Right lobe of liver (tissue), 6 donors: ENCODE measurements at regions not wholly inside any gene's neighbourhood (a gene's known extent, or its start where the extent isn't known, plus 50 kb on each side); places are given as distances from the start of the nearest gene placed in this dataset.

Experiments used
- ATAC-seq, 4 donors: fragments of 200-7000 bp; cut with Tn5 transposase; one replicate each; pipeline ENCODE4 v1.9.1; 2020; ENCODE audit warnings: mild to moderate bottlenecking in 4 of 4, moderate library complexity in 4 of 4
- DNase-seq, 3 donors: peaks; one replicate each; pipeline ENCODE4 v3.0.0-alpha.2; 2020
- H3K27ac ChIP-seq, 3 donors: fragments of 200-600 bp; one replicate each; pipeline ENCODE4 v1.8.0; 2022
- H3K27me3 ChIP-seq, 2 donors: fragments of 200-600 bp; one replicate each; pipeline ENCODE4 v1.8.0; 2022
- H3K36me3 ChIP-seq, 4 donors: fragments of 200-600 bp; sonication (generic) in 1 of 4; one replicate each; pipeline versions ENCODE4 v1.5.1 to v1.8.0; 2017 to 2022; ENCODE audit warnings: control low read depth in 1 of 4
- H3K4me1 ChIP-seq, 4 donors: fragments of 200-600 bp; sonication (generic) in 1 of 4; one replicate each; pipeline versions ENCODE4 v1.5.1 to v1.8.0; 2017 to 2022; ENCODE audit warnings: control low read depth in 1 of 4
- H3K4me3 ChIP-seq, 3 donors: fragments of 200-600 bp; one replicate each; pipeline ENCODE4 v1.8.0; 2022
- H3K9me3 ChIP-seq, 4 donors: fragments of 200-600 bp; sonication (generic) in 1 of 4; one replicate each; pipeline versions ENCODE4 v1.5.1 to v1.8.0; 2017 to 2022; ENCODE audit warnings: control low read depth in 1 of 4
- CTCF ChIP-seq, 4 donors: fragments of 200-600 bp in 3 of 4; fragments of 450-650 bp in 1 of 4; IDR thresholded peaks; one replicate each; pipeline versions ENCODE4 v1.5.1 to v1.8.0; 2016 to 2022; ENCODE audit warnings: antibody characterized with exemption in 4 of 4, mild to moderate bottlenecking in 2 of 4
- POLR2A ChIP-seq: fragments of 450-650 bp; IDR thresholded peaks from one replicate; pipeline ENCODE4 v1.6.1; 2017; ENCODE audit warnings: antibody characterized with exemption, mild to moderate bottlenecking
- WGBS: methylation state at CpG from one replicate; pipeline ENCODE4 v1.1.6; 2018; ENCODE audit warnings: low coverage, low lambda C conversion rate; ENCODE audit not compliant: insufficient coverage; ENCODE audit errors: missing lambda C conversion rate; 5-methylcytosine and 5-hydroxymethylcytosine counted together
- intact Hi-C, 2 donors: fragments of 100-400 bp; cut with DNase I; formaldehyde crosslinking; loops; one replicate each; pipeline versions ENCODE4 v1.11.2 to v1.14.1; 2022
- donor health status: DM: no; HTN: yes; CAD: no.
- donor health status: DM: no; HTN: no; CAD: no.
- donor health status: DM: no; HTN: no; CAD: no.
- donor health status: DM: no; HTN: yes; CAD: no.
- donor health status: DM: no; HTN: yes; CAD: no.

DNA sequence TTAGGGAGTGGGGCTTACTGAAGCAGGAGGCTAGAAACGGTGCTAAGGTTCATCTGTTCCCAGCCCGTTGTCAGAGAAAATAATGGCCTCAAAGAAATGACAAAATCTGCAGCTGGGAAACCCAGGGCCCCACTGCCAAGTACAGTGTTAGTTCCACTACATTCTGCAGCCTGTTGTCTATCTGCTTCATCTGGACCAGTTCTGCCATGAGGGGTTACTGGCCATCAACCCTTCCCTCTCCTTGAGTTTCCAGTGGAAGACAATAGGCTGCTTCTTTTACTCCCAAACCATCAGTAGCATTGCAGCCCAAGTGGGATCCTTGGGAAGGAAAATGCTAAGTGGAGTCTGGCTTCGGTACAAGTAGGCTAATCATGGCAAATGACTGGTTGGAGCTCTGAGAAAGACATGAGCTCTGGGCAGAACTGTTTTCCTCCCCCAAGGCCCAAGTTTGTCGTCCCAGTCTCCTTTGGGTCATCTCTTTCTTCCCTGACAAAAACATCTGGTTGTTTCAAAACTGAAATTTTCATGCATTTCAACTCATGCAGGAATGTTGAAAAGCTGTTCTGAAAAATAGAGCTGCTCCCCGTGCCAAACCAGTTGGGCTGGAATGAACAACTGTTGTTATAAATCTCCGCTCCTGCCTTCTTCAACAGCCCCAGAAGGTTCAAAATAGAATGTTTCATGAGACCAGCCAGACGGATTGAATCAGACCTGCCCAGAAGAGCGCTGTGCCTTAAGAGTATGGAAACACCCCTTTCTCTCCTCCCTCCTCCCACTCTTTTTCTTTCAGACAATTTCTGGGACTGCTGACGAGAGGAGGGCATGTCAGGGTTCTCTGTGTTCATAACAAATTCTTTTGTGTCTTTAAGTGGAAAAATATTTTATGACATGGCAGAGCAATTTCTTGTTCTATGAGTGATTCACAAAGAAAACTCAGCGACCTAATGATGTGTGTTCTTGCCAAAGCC lies 116.6 kb downstream of the RAB18 start:
- intact Hi-C loops: no loop called here
- H3K9me3 ChIP-seq: no peaks in the 10 kb centered on the region
- no peaks in the 10 kb centered on the region for H3K36me3 ChIP-seq
- DNase-seq: no peak
- WGBS: 57% methylated on average over 10 of the region's 10 CpGs
- no peak overlapping the region for H3K27ac ChIP-seq
- H3K4me1 ChIP-seq: no peaks in the 10 kb centered on the region
- ATAC-seq: no peak
- no peak for TF ChIP-seq POLR2A
- TF ChIP-seq CTCF (IDR thresholded peaks at IDR 0.05): no peak
- H3K27me3 ChIP-seq: no peaks in the 10 kb centered on the region
- H3K4me3 ChIP-seq: no peak overlapping the region

- DNase-seq: no peak
- no peaks in the 10 kb centered on the region for H3K9me3 ChIP-seq
- intact Hi-C loops: no loop called here
- no peaks in the 10 kb centered on the region for H3K36me3 ChIP-seq
- ATAC-seq: no peak
- no peak overlapping the region for H3K27ac ChIP-seq
- H3K4me1 ChIP-seq: no peaks in the 10 kb centered on the region
- H3K4me3 ChIP-seq: no peak overlapping the region
- 48% methylated on average over 4 of the region's 4 CpGs for WGBS
- TF ChIP-seq CTCF (IDR thresholded peaks at IDR 0.05) (no peak), POLR2A (no peak)
- H3K27me3 ChIP-seq: no peaks in the 10 kb centered on the region
These were observed 117.4 kb downstream of the RAB18 start for GRCh38 chr10:27621461-27621860.

- H3K36me3 ChIP-seq: no peaks in the 10 kb centered on the region
- no peaks in the 10 kb centered on the region for H3K9me3 ChIP-seq
- TF ChIP-seq POLR2A (no peak), CTCF (IDR thresholded peaks at IDR 0.05) (no peak)
- H3K4me1 ChIP-seq: no peaks in the 10 kb centered on the region
- H3K27me3 ChIP-seq: no peaks in the 10 kb centered on the region
- DNase-seq: no peak
- intact Hi-C loops: no loop called here
- H3K4me3 ChIP-seq: no peak overlapping the region
- no peak overlapping the region for H3K27ac ChIP-seq
- WGBS: no CpG with 5 or more reads among the region's 1 CpG
- ATAC-seq: no peak
These were observed 118.5 kb downstream of the RAB18 start for GRCh38 chr10:27622596-27622995.
